GM19351 (cell line): ENCODE measurements at regions not wholly inside any gene's neighbourhood (a gene's known extent, or its start where the extent isn't known, plus 50 kb on each side); places are given as distances from the start of the nearest gene placed in this dataset.

Experiments
- ATAC-seq: cut with Tn5 transposase; IDR thresholded peaks from one replicate; pipeline ENCODE4 v1.9.1; 2021; ENCODE audit warnings: mild to moderate bottlenecking, moderate library complexity; ENCODE audit not compliant: unreplicated experiment

- no peak for ATAC-seq
Observed at GRCh38 chr19:28023064-28023463, 1189.9 kb downstream of the UQCRFS1 start.

- ATAC-seq = no peak
Observed at GRCh38 chr19:28022506-28022905, 1190.4 kb downstream of the UQCRFS1 start.

- ATAC-seq = no peak
Observed at GRCh38 chr19:28021259-28022185, 1191.4 kb downstream of the UQCRFS1 start.

- no peak for ATAC-seq
Observed at GRCh38 chr19:28020619-28021258, 1192.2 kb downstream of the UQCRFS1 start.

GRCh38 chr19:28019901-28020300 is 1193.0 kb downstream of the UQCRFS1 start:
- ATAC-seq = no peak

GRCh38 chr19:28019371-28019770 is 1193.6 kb downstream of the UQCRFS1 start:
- ATAC-seq = no peak

- ATAC-seq = no peak
Observed at GRCh38 chr19:28018499-28018898, 1194.5 kb downstream of the UQCRFS1 start.

GRCh38 chr19:28014615-28015405 is 1198.1 kb downstream of the UQCRFS1 start:
- ATAC-seq = no peak

- ATAC-seq = no peak
Observed at GRCh38 chr19:28012361-28012760, 1200.6 kb downstream of the UQCRFS1 start.

- ATAC-seq = no peak
Observed at GRCh38 chr19:28010656-28011055, 1202.3 kb downstream of the UQCRFS1 start.

GRCh38 chr19:28009696-28010095 is 1203.3 kb downstream of the UQCRFS1 start:
- no peak for ATAC-seq

- ATAC-seq = no peak
Observed at GRCh38 chr19:28008695-28009094, 1204.3 kb downstream of the UQCRFS1 start.

- ATAC-seq = no peak
Observed at GRCh38 chr19:28003543-28003942, 1209.4 kb downstream of the UQCRFS1 start.

GRCh38 chr19:27997069-27997468 is 1215.9 kb downstream of the UQCRFS1 start:
- ATAC-seq = no peak

- ATAC-seq = no peak
Observed at GRCh38 chr19:27993619-27994570, 1219.1 kb downstream of the UQCRFS1 start.

- no peak for ATAC-seq
Observed at GRCh38 chr19:27986299-27986698, 1226.7 kb downstream of the UQCRFS1 start.

- ATAC-seq = no peak
Observed at GRCh38 chr19:27975419-27976005, 1237.4 kb downstream of the UQCRFS1 start.

GRCh38 chr19:27974082-27974513 is 1238.9 kb downstream of the UQCRFS1 start:
- no peak for ATAC-seq

GRCh38 chr19:27972291-27973040 is 1240.5 kb downstream of the UQCRFS1 start:
- no peak for ATAC-seq
